Neural progenitor cell (in vitro differentiated cells): ENCODE measurements at regions not wholly inside any gene's neighbourhood (a gene's known extent, or its start where the extent isn't known, plus 50 kb on each side); places are given as distances from the start of the nearest gene placed in this dataset.

Experiments
- CTCF ChIP-seq: fragments of 200-600 bp; sonication (generic); IDR thresholded peaks from 2 replicates; pipeline ENCODE4 v1.5.1; 2017; ENCODE audit warnings: antibody characterized with exemption, mild to moderate bottlenecking
- EZH2phosphoT487 ChIP-seq: fragments of 200-600 bp; sonication (generic); IDR thresholded peaks from 2 replicates; pipeline ENCODE4 v1.6.1; 2017; ENCODE audit warnings: antibody characterized with exemption

GRCh38 chr6:44742201-44742600 is 354.7 kb downstream of the CDC5L start:
- TF ChIP-seq CTCF (no peak), EZH2phosphoT487 (no peak)
